Activated naive CD4-positive, alpha-beta T cell treated with anti-CD3 and anti-CD28 coated beads for 36 hours (primary cell): ENCODE measurements at regions not wholly inside any gene's neighbourhood (a gene's known extent, or its start where the extent isn't known, plus 50 kb on each side); places are given as distances from the start of the nearest gene placed in this dataset.
"Not testable (repeated sequence)": the region's sequence is repeated elsewhere in the genome, so short reads cannot be mapped to it uniquely, and the experiment has no call there.

Experiments
- CTCF ChIA-PET: fragments of 350-600 bp; sonication (Branson Sonifier 250); formaldehyde crosslinking; loops from one replicate; lab custom pipeline; 2021; ENCODE audit warnings: antibody characterized with exemption; lab: Charles Lee
- DNase-seq: peaks from one replicate; pipeline ENCODE4 v3.0.0-alpha.2; 2020
- H3K27ac Mint-ChIP-seq: one replicate; pipeline ENCODE4 v1.8.0; 2021; ENCODE audit warnings: mild to moderate bottlenecking, mixed read lengths
- H3K27me3 Mint-ChIP-seq: one replicate; pipeline ENCODE4 v1.8.0; 2021; ENCODE audit warnings: low read depth, mixed read lengths
- H3K36me3 Mint-ChIP-seq: one replicate; pipeline ENCODE4 v1.8.0; 2021; ENCODE audit warnings: low read depth, mixed read lengths
- H3K4me1 Mint-ChIP-seq: one replicate; pipeline ENCODE4 v1.8.0; 2021; ENCODE audit warnings: low read depth, mixed read lengths
- H3K4me3 Mint-ChIP-seq: one replicate; pipeline ENCODE4 v1.8.0; 2021; ENCODE audit warnings: mild to moderate bottlenecking, moderate library complexity, mixed read lengths
- H3K9me3 Mint-ChIP-seq: one replicate; pipeline ENCODE4 v1.8.0; 2021; ENCODE audit warnings: mixed read lengths
- intact Hi-C: fragments of 100-400 bp; cut with micrococcal nuclease; formaldehyde crosslinking; loops from one replicate; pipeline ENCODE4 v1.15.1; 2023

DNA sequence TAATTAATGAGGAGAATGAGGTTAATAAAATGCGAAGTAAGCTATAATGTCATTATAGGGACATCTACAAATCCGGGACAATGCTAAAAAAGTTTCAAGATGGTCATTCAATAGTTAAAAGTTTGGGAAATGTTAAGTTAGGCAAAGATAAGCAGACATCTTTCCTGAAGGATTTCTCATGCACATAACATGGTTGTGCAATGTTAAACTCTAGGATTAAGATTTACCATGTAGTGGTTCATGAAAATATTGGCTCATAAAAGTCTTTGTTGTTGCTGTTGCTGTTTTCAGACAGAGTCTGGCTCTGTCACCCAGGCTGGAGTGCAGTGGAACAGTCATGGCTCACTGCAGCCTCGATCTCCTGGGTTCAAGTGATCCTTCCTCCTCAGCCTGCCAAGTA is 751.5 kb upstream of the CCDC179 start:
- H3K36me3 Mint-ChIP-seq = no peaks in the 10 kb centered on the region
- DNase-seq = no peak
- no peak overlapping the region for H3K27ac Mint-ChIP-seq
- peaks cover 8% of the 10 kb centered on the region for H3K9me3 Mint-ChIP-seq
- H3K4me3 Mint-ChIP-seq = no peak overlapping the region
- intact Hi-C loops = no loop called here
- no peaks in the 10 kb centered on the region for H3K27me3 Mint-ChIP-seq
- no peaks in the 10 kb centered on the region for H3K4me1 Mint-ChIP-seq
- CTCF ChIA-PET = no interaction called here

DNA sequence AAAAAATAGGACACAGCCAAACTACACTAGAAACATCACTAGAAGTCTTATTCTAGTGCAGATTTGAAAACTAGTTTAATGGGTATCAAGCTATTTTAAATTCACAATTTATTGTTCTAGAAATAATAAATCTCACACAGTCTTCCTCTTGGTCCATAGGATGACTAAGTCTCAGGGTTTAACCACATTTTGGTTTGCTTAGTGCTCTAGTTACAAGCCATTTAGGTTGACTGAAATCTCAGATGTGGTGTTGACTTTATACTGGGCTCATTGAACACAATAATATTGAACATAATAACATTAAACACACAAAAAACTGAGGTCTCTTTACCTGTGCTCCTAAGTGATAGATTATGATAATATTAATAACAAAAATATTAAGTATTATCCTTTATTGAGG is 760.3 kb upstream of the CCDC179 start:
- intact Hi-C loops = no loop called here
- Mint-ChIP-seq H3K4me3 (no peak overlapping the region), H3K9me3 (peaks cover 10% of the 10 kb centered on the region), H3K36me3 (no peaks in the 10 kb centered on the region), H3K27me3 (no peaks in the 10 kb centered on the region), H3K4me1 (no peaks in the 10 kb centered on the region), H3K27ac (no peak overlapping the region)
- no peak for DNase-seq
- CTCF ChIA-PET = no interaction called here

DNA sequence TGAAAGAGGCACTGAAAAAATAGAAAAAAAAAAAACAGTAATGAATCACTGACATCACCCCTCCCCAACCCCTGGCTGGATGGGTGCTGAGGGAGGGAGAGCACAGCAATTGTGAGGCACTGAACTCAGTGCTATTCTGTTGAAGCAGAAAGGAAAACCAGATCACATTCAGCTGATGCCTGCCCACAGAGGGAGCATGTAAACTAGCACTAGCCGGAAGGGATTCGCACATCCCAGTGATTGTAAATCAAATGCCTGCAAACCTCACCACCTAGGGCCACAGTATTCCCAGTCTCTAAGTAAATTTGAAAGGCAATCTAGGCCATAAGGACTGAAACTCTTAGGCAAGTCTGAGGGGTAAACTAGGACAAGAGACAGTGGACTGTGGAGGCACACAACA is 772.0 kb upstream of the CCDC179 start:
- no peaks in the 10 kb centered on the region for H3K4me1 Mint-ChIP-seq
- DNase-seq = no peak
- intact Hi-C loops = no loop called here
- H3K9me3 Mint-ChIP-seq = peaks cover 10% of the 10 kb centered on the region
- H3K4me3 Mint-ChIP-seq = no peak overlapping the region
- no peaks in the 10 kb centered on the region for H3K36me3 Mint-ChIP-seq
- CTCF ChIA-PET = interaction anchor here (0.6 kb wide), 1 partner anchor 232 kb away, joined by 3 read pairs; no protein-coding TSS in a partner anchor
- no peak overlapping the region for H3K27ac Mint-ChIP-seq
- H3K27me3 Mint-ChIP-seq = no peaks in the 10 kb centered on the region

DNA sequence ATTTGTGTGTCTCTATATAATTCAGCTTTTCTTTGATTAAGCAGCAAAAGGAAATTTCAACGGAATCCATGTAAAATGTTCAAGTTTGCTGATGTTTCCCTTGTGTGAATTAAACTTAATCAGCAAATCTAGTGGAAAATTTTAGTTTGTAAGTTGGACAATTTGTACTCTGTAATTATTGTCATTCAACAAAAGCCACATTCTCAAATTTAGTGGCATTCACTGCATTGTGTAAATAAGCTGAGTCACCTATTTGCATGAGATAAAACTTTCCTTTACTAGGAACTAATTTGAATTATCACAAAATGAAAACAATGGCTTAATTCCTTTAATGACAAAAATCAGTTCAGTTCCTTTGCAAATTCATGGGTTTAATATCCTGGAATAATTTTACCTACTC is 784.2 kb upstream of the CCDC179 start:
- no peaks in the 10 kb centered on the region for H3K4me1 Mint-ChIP-seq
- no peak overlapping the region for H3K27ac Mint-ChIP-seq
- CTCF ChIA-PET = no interaction called here
- H3K4me3 Mint-ChIP-seq = no peak overlapping the region
- no peaks in the 10 kb centered on the region for H3K27me3 Mint-ChIP-seq
- peaks cover 12% of the 10 kb centered on the region for H3K9me3 Mint-ChIP-seq
- intact Hi-C loops = no loop called here
- DNase-seq = no peak
- no peaks in the 10 kb centered on the region for H3K36me3 Mint-ChIP-seq

DNA sequence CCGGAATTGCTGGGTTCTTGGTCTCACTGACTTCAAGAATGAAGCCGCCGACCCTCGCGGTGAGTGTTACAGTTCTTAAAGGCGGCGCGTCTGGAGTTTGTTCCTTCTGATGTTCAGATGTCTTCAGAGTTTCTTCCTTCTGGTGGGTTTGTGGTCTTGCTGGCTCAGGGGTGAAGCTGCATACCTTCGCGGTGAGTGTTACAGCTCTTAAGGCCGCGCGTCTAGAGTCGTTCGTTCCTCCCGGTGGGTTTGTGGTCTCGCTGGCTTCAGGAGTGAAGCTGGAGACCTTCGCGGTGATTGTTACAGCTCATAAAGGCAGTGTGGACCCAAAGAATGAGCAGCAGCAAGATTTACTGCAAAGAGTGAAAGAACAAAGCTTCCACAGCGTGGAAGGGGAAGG is 792.1 kb upstream of the CCDC179 start:
- H3K9me3 Mint-ChIP-seq = peaks cover 11% of the 10 kb centered on the region
- DNase-seq, H3K27ac Mint-ChIP-seq, intact Hi-C loops, H3K4me1 Mint-ChIP-seq, H3K4me3 Mint-ChIP-seq, H3K36me3 Mint-ChIP-seq, H3K27me3 Mint-ChIP-seq: not testable (repeated sequence)
- CTCF ChIA-PET = interaction anchor here (0.6 kb wide), 1 partner anchor 414 kb away, joined by 3 read pairs; no protein-coding TSS in a partner anchor

DNA sequence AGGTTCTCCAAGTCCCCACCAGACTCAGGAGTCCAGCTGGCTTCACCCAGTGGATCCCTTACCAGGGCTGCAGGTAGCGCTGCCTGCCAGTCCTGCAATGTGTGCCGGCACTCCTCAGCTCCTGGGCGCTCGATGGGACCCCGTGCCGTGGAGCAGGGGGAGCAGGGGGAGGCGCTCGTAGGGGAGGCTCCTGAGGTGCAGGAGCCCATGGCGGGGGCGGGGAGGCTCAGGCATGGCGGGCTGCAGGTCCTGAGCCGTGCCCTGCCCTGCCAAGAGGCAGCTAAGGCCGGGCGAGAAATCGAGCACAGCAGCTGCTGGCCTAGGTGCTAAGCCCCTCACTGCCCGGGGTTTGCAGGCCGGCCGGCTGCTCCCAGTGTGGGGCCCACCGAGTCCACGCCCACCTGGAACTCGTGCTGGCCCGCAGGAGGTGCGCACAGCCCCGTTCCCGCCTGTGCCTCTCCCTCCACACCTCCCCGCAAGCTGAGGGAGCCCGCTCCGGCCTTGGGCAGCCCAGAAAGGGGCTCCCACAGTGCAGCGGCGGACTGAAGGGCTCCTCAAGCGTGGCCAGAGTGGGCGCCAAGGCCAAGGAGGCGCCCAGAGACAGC is 792.9 kb upstream of the CCDC179 start:
- peaks cover 6% of the 10 kb centered on the region for H3K9me3 Mint-ChIP-seq
- H3K4me3 Mint-ChIP-seq = no peak overlapping the region
- H3K27ac Mint-ChIP-seq = no peak overlapping the region
- H3K4me1 Mint-ChIP-seq = no peaks in the 10 kb centered on the region
- H3K27me3 Mint-ChIP-seq = no peaks in the 10 kb centered on the region
- CTCF ChIA-PET = interaction anchor here (0.6 kb wide), 1 partner anchor 413 kb away, joined by 3 read pairs; no protein-coding TSS in a partner anchor
- intact Hi-C loops = no loop called here
- no peaks in the 10 kb centered on the region for H3K36me3 Mint-ChIP-seq
- DNase-seq = no peak

DNA sequence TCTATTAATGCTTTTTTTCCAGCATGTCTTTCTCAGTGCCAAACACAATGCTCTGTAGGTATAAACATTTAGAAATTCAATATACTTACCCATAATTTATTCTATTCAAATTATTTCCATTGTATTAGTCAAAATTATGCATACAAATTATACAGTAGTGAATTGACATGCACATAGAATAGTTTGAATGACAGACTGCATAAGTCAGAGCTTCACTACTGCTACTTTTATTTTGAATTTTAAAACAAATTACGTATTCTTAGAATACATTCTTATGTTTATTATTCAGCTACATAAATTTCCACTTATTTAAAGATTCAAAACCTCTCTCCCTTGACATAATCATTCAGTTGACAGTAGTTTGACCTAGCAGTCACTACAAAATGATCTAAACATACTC is 808.0 kb upstream of the CCDC179 start:
- Mint-ChIP-seq H3K27me3 (no peaks in the 10 kb centered on the region), H3K9me3 (no peaks in the 10 kb centered on the region), H3K4me3 (no peak overlapping the region), H3K36me3 (no peaks in the 10 kb centered on the region), H3K4me1 (no peaks in the 10 kb centered on the region), H3K27ac (no peak overlapping the region)
- intact Hi-C loops = no loop called here
- DNase-seq = no peak
- CTCF ChIA-PET = no interaction called here

DNA sequence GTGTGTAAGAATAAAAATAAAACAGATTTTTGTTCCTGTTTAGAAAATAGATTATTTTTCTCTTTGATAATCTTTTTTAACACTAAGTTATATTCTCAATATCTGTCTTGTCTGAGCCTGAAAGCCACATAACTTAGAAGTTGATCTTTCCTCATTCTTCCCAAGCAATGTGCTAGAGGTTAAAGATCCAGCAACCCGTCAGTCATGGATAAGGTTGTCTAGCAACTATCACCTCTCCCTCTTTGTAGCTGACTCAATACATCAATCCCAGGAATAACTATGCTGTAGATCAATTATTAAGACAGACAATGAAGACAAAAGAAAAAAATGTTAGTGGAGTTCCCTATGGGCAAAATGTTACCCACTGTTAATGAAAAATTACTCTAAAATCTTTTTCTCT is 813.1 kb upstream of the CCDC179 start:
- no peaks in the 10 kb centered on the region for H3K36me3 Mint-ChIP-seq
- intact Hi-C loops = no loop called here
- CTCF ChIA-PET = interaction anchor here (0.6 kb wide), 1 partner anchor 63 kb away, joined by 3 read pairs; no protein-coding TSS in a partner anchor
- no peaks in the 10 kb centered on the region for H3K27me3 Mint-ChIP-seq
- H3K4me1 Mint-ChIP-seq = no peaks in the 10 kb centered on the region
- no peak overlapping the region for H3K27ac Mint-ChIP-seq
- H3K9me3 Mint-ChIP-seq = no peaks in the 10 kb centered on the region
- no peak for DNase-seq
- H3K4me3 Mint-ChIP-seq = no peak overlapping the region

DNA sequence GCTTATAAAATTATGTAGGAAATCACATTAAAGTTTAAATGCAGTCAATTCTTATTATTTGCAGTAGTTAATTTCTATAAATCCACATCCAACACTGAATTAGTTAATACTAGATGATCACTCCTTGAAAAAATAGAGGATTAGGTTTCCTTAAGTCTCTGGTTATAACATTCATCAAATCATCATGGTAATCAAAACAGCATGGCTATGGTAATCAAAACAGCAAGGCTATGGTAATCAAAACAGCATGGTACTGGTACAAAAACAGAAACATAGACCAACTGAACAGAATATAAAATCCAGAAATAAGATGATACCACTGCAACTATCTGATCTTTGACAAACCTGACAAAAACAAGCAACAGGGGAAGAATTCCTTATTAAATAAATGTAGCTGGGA is 814.6 kb upstream of the CCDC179 start:
- intact Hi-C loops = no loop called here
- no peak overlapping the region for H3K27ac Mint-ChIP-seq

DNA sequence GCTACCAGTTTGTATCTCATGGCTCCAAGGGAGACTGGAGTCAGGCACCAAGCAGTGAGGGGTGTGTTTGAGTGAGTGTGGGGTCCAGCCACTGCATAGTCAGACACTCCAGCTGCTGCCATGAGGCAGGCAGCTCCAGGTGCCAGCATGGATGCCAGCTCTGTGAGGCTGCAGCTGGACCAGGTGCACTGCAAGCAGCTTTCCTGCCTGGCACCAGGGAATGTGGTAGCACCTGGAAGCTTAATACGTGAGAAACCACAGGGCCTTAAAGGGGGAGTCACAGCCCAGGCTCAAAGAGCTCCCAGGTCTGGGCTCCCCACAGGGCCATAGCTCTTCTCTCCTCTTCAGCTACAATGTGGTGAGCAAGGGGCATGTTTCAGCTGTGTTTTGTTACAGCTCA is 817.8 kb upstream of the LUZP2 start:
- intact Hi-C loops = no loop called here
- CTCF ChIA-PET = no interaction called here

More for the DNA sequence above, 814.6 kb upstream of the CCDC179 start:
- H3K4me3 Mint-ChIP-seq = no peak overlapping the region
- CTCF ChIA-PET = interaction anchor here (0.6 kb wide), 1 partner anchor 49 kb away, joined by 3 read pairs; no protein-coding TSS in a partner anchor
- H3K4me1 Mint-ChIP-seq = no peaks in the 10 kb centered on the region
- DNase-seq = no peak
- H3K9me3 Mint-ChIP-seq = no peaks in the 10 kb centered on the region
- no peaks in the 10 kb centered on the region for H3K36me3 Mint-ChIP-seq
- no peaks in the 10 kb centered on the region for H3K27me3 Mint-ChIP-seq

DNA sequence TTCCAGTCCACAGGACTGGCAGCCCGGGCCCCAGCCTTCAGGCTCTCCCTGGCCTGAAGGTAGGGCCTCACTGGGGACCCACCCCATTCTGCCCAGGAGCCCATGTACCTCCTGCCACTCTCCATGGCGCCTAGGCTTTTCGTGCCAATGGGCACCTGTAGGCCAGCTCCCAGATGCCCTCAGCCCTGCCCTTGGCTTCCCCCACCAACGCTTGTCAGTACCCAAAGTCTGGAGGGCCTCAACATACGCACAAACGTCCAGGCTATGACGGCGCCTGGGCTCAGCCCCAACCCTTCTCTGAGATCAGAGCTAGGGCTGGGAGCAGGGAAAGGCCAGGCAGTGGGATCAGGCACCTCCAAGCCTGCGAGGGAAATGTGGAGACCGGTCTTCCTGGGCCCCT is 816.9 kb upstream of the LUZP2 start:
- intact Hi-C loops = no loop called here
- no peaks in the 10 kb centered on the region for H3K27me3 Mint-ChIP-seq
- CTCF ChIA-PET = no interaction called here
- H3K27ac Mint-ChIP-seq = no peak overlapping the region
- no peak for DNase-seq
- H3K9me3 Mint-ChIP-seq = no peaks in the 10 kb centered on the region
- H3K4me3 Mint-ChIP-seq = no peak overlapping the region
- H3K4me1 Mint-ChIP-seq = no peaks in the 10 kb centered on the region
- H3K36me3 Mint-ChIP-seq = no peaks in the 10 kb centered on the region

More for the DNA sequence above, 817.8 kb upstream of the LUZP2 start:
- no peak for DNase-seq
- Mint-ChIP-seq H3K4me3 (no peak overlapping the region), H3K27me3 (no peaks in the 10 kb centered on the region), H3K9me3 (no peaks in the 10 kb centered on the region), H3K36me3 (no peaks in the 10 kb centered on the region), H3K27ac (no peak overlapping the region), H3K4me1 (no peaks in the 10 kb centered on the region)

DNA sequence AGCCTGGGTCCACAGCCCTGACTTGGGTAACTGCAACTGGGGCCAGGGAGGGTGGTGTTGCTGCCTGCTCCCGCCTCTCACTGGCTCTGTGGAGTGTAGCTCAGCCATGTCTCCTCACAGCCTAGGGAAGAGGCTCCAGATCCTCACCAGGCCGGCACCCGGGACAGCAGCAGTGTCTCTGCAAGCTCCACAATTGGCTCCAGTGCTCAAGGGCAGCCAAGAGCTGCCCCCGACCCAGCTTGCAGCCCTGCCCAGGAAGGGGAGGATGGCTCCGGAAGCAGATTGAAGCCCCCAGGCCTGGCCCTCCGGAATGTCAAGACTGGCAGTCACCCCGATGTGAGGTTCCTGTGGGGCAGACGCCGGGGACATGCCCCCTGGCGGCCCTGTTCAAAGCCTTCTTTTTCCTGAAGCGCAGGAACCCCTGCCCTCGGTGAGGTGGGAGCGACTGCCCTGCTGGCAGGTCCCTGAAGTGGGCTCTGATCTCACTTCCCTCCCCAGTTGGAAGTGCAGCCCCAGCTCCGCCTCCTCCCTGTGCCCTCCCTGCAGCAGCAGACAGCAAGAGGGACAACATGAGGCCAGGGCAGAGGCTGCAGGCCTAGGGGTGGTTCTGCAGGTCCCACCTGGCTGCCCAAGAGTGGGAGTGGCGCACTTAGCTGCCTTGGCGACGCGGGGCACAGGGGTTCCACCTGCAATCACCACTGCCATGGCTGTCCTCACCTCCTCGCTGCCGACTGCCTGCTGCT is 816.2 kb upstream of the LUZP2 start:
- Mint-ChIP-seq H3K27ac (no peak overlapping the region), H3K36me3 (no peaks in the 10 kb centered on the region), H3K4me3 (no peak overlapping the region), H3K9me3 (no peaks in the 10 kb centered on the region), H3K4me1 (no peaks in the 10 kb centered on the region), H3K27me3 (no peaks in the 10 kb centered on the region)
- DNase-seq = no peak
- intact Hi-C loops = no loop called here
- CTCF ChIA-PET = no interaction called here

DNA sequence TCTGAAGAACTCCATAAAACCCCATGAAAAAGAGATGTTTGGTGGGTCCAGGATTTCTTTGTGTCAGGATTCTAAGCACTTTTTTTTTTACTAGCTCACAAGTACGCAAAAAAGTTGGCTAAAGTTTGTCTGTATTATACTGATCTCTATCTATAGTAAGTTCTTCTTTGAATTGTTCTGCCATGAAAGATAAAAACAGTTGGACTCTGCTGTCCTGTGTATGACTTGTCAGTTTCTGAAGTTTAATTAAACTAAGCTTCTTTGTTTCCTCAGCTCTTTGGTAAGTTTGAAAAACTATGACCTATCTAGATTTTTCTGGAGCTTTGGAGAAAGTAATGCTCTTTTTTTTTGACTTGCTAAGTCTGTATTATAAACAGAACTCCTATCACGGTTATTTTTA is 812.2 kb upstream of the LUZP2 start:
- intact Hi-C loops = no loop called here
- CTCF ChIA-PET = no interaction called here

More for the DNA sequence above, 812.2 kb upstream of the LUZP2 start:
- Mint-ChIP-seq H3K4me3 (no peak overlapping the region), H3K4me1 (no peaks in the 10 kb centered on the region), H3K36me3 (no peaks in the 10 kb centered on the region), H3K27me3 (no peaks in the 10 kb centered on the region), H3K9me3 (peaks cover 3% of the 10 kb centered on the region), H3K27ac (no peak overlapping the region)
- DNase-seq = no peak
